ENCODE measurements at regions not wholly inside any gene's neighbourhood (a gene's known extent, or its start where the extent isn't known, plus 50 kb on each side); places are given as distances from the start of the nearest gene placed in this dataset.
A peak's percentile ranks its signal among the peaks of the same experiment; 100 is the strongest.

GRCh38 chr2:862355-862687, 88.3 kb upstream of the SNTG2 start:
- no peak overlapping the region for H4K8ac ChIP-seq (ENCODE audit: extremely low read depth, insufficient read depth, low read length)
- H2BK15ac ChIP-seq (ENCODE audit: low read length) = 0 out of 2 replicates have a peak overlapping the region, but pooled peaks have one; percentile 46
- 0 out of 2 replicates have a peak overlapping the region, but pooled peaks have one; percentile 39 for H2BK12ac ChIP-seq (ENCODE audit: low read depth, low read length)
- no peaks in the 10 kb centered on the region for H3K79me1 ChIP-seq (ENCODE audit: low read depth, low read length)
- H3K4me2 ChIP-seq (ENCODE audit: insufficient read depth in 1 of 2, low read depth in 2 of 2, low read length in 2 of 2) = no peak overlapping the region
- WGBS, 2 experiments (ENCODE audit: extremely low coverage in 1 of 2, insufficient coverage in 1 of 2, insufficient read length in 1 of 2, insufficient replicate concordance in 2 of 2, low coverage in 1 of 2, low lambda C conversion rate in 2 of 2, missing lambda C conversion rate in 1 of 2) = 76% methylated on average over 17 of the region's 17 CpGs; no CpG with 5 or more reads in 1 of the 2 experiments
- H2BK5ac ChIP-seq (ENCODE audit: low read depth, low read length) = no peak overlapping the region
- ChIA-PET POLR2A (ENCODE audit: partially characterized antibody) (no interaction called here), CTCF (ENCODE audit: partially characterized antibody) (interaction anchor here (0.6 to 1.1 kb wide), 3 partner anchors 10 to 41 kb away, joined by 3 read pairs; no protein-coding TSS in a partner anchor)
- H3K9ac ChIP-seq (replicated peaks in 1 of 4; ENCODE audit: extremely low read depth in 1 of 4, low read depth in 3 of 4, low read length in 3 of 4) = no peak overlapping the region
- no peak overlapping the region for H4K5ac ChIP-seq (ENCODE audit: insufficient read length, low read depth, low read length)
- no peak overlapping the region for H4K91ac ChIP-seq (replicated peaks; ENCODE audit: insufficient read length, low read length)
- peaks cover 0 to 2% of the 10 kb centered on the region in 2 experiments for H4K20me1 ChIP-seq (replicated peaks in 1 of 2; ENCODE audit: control insufficient read depth in 1 of 2, insufficient read depth in 2 of 2, low read length in 2 of 2)
- no peak overlapping the region for H3K4ac ChIP-seq (replicated peaks; ENCODE audit: insufficient read length, low read depth, low read length)
- no peak overlapping the region for H2BK120ac ChIP-seq (replicated peaks; ENCODE audit: low read depth, low read length)
- H2AFZ ChIP-seq (ENCODE audit: low read length) = no peak overlapping the region
- DNase-seq (ENCODE audit: low read depth in 1 of 2, low spot score in 2 of 2) (no peak), FAIRE-seq (no peak)
- H3K14ac ChIP-seq (ENCODE audit: insufficient read length) = no peak overlapping the region
- no peak overlapping the region for H3K27ac ChIP-seq (ENCODE audit: low read depth, low read length)
- no peaks in the 10 kb centered on the region for H3K36me3 ChIP-seq (ENCODE audit: control insufficient read depth in 2 of 4, insufficient read depth in 4 of 4, low read length in 3 of 4)
- H2AK5ac ChIP-seq (ENCODE audit: low read depth, low read length) = no peak overlapping the region
- no peaks in the 10 kb centered on the region for H3K79me2 ChIP-seq (ENCODE audit: control insufficient read depth in 1 of 2, insufficient read depth in 2 of 2, low read length in 2 of 2)
- no peak overlapping the region for H3K4me3 ChIP-seq (ENCODE audit: extremely low read depth in 1 of 4, insufficient read depth in 2 of 4, low read depth in 3 of 4, low read length in 4 of 4)
- H3K4me1 ChIP-seq (replicated peaks in 1 of 4; ENCODE audit: control insufficient read depth in 3 of 4, insufficient read depth in 4 of 4, low read length in 3 of 4) = peaks cover 0 to 9% (median 3%) of the 10 kb centered on the region in 4 experiments; a peak in 5 of 7 replicates
- no peak overlapping the region for H3K56ac ChIP-seq (replicated peaks; ENCODE audit: insufficient read length, low read depth, low read length)
- H3K9me3 ChIP-seq (ENCODE audit: insufficient read depth in 2 of 2, low read depth in 1 of 2, low read length in 1 of 2) = no peaks in the 10 kb centered on the region
- no peaks in the 10 kb centered on the region for H3K27me3 ChIP-seq (replicated peaks in 1 of 4; ENCODE audit: control insufficient read depth in 3 of 4, extremely low read depth in 1 of 4, insufficient read depth in 3 of 4, low read length in 3 of 4)
- no peak overlapping the region for H2BK20ac ChIP-seq (ENCODE audit: low read length)
- no peak overlapping the region for H3K18ac ChIP-seq (ENCODE audit: extremely low read depth, low read length)
- H3K23ac ChIP-seq (ENCODE audit: insufficient read length) = no peak overlapping the region
- TF ChIP-seq ASH2L (IDR thresholded peaks at IDR 0.05; ENCODE audit: low read length) (no peak), SRF (IDR thresholded peaks at IDR 0.05; ENCODE audit: low read depth, low read length) (no peak)
- no peaks in the 10 kb centered on the region for H3K23me2 ChIP-seq (ENCODE audit: low read depth, low read length)
